MM.1S (cell line): ENCODE measurements at regions not wholly inside any gene's neighbourhood (a gene's known extent, or its start where the extent isn't known, plus 50 kb on each side); places are given as distances from the start of the nearest gene placed in this dataset.

Experiments used
- DNase-seq: peaks from one replicate; pipeline ENCODE4 v3.0.0-alpha.2; 2015
- H2AFZ ChIP-seq: fragments of 300-600 bp; sonication (generic); 2 replicates; pipeline ENCODE4 v1.6.0; 2016; ENCODE audit warnings: antibody characterized with exemption, low read length
- H3F3A ChIP-seq: fragments of 300-600 bp; sonication (generic); 2 replicates; pipeline ENCODE4 v1.6.1; 2016; ENCODE audit warnings: mild to moderate bottlenecking, antibody characterized with exemption, low read length, moderate library complexity, mixed read lengths; ENCODE audit not compliant: insufficient read depth
- H3K27ac ChIP-seq: fragments of 300-600 bp; sonication (generic); 2 replicates; pipeline ENCODE4 v1.5.1; 2016; ENCODE audit warnings: mild to moderate bottlenecking, low read length
- H3K27me3 ChIP-seq: fragments of 300-600 bp; sonication (generic); replicated peaks from 2 replicates; pipeline ENCODE4 v1.6.0; 2016; ENCODE audit warnings: low read length; ENCODE audit not compliant: insufficient read depth
- H3K36me3 ChIP-seq: fragments of 300-600 bp; sonication (generic); replicated peaks from 2 replicates; pipeline ENCODE4 v1.6.1; 2016; ENCODE audit warnings: mild to moderate bottlenecking, low read length, mixed read lengths; ENCODE audit not compliant: insufficient read depth
- H3K4me1 ChIP-seq: fragments of 300-600 bp; sonication (generic); 2 replicates; pipeline ENCODE4 v1.6.1; 2016; ENCODE audit warnings: low read length, mixed read lengths
- H3K4me2 ChIP-seq: fragments of 300-600 bp; sonication (generic); 2 replicates; pipeline ENCODE4 v1.6.0; 2016; ENCODE audit warnings: low read depth, low read length
- H3K4me3 ChIP-seq: fragments of 300-600 bp; sonication (generic); 2 replicates; pipeline ENCODE4 v1.5.1; 2016; ENCODE audit warnings: low read length, mixed read lengths
- H3K79me2 ChIP-seq: fragments of 300-600 bp; sonication (generic); 2 replicates; pipeline ENCODE4 v1.6.1; 2016; ENCODE audit warnings: mixed run types, low read length, mixed read lengths
- H3K9ac ChIP-seq: fragments of 300-600 bp; sonication (generic); 2 replicates; pipeline ENCODE4 v1.6.1; 2016; ENCODE audit warnings: low read length, mixed read lengths
- H3K9me2 ChIP-seq: fragments of 300-600 bp; sonication (generic); replicated peaks from 2 replicates; pipeline ENCODE4 v1.6.1; 2016; ENCODE audit warnings: mild to moderate bottlenecking, low read length, mixed read lengths; ENCODE audit not compliant: insufficient read depth
- H3K9me3 ChIP-seq: fragments of 300-600 bp; sonication (generic); replicated peaks from 2 replicates; pipeline ENCODE4 v1.6.1; 2016; ENCODE audit warnings: mild to moderate bottlenecking, low read length, mixed read lengths; ENCODE audit not compliant: insufficient read depth
- H4K20me1 ChIP-seq: fragments of 300-600 bp; sonication (generic); 2 replicates; pipeline ENCODE4 v1.6.1; 2016; ENCODE audit warnings: mild to moderate bottlenecking, low read length, moderate library complexity, mixed read lengths; ENCODE audit not compliant: insufficient read depth
- EZH2 ChIP-seq: fragments of 300-600 bp; sonication (generic); optimal IDR thresholded peaks from 2 replicates; pipeline ENCODE3; 2017; ENCODE audit warnings: low read depth, mild to moderate bottlenecking, antibody characterized with exemption, low read length, mixed read lengths
- EZH2phosphoT487 ChIP-seq: fragments of 300-600 bp; sonication (generic); IDR thresholded peaks from 2 replicates; pipeline ENCODE4 v1.6.1; 2018; ENCODE audit warnings: antibody characterized with exemption, low read length
- TF ChIP-seq, protein P1 (sequence below): fragments of 300-600 bp; sonication (generic); IDR thresholded peaks from 2 replicates; pipeline ENCODE4 v1.5.1; 2016; ENCODE audit warnings: antibody characterized with exemption, low read length, mixed read lengths

DNA sequence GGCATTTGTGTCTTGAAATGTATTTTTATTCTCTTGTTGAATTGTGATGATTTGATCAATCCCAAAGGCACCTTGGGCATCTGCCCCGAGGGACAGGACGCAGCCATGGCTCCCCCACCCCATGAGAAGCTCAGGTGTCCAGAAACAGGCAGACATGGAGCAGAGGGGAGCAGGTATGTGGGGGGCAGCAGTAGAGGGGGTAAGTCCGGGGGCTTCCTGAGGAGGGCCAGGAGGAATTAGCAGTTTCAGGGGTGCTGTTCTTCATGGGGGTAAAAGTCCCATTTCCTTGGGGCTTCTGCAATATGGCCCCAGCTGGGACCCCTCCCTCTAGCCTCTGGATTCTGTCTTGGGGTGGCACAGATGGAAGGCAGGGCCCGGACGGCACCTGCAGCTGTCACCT, 67.0 kb upstream of the HMX1 start:
- Histone ChIP-seq H3K4me1 (no peaks in the 10 kb centered on the region), H3K9me2 (no peaks in the 10 kb centered on the region), H4K20me1 (no peaks in the 10 kb centered on the region), H2AFZ (no peak overlapping the region), H3F3A (no peaks in the 10 kb centered on the region), H3K27ac (no peak overlapping the region), H3K9ac (no peak overlapping the region), H3K79me2 (no peaks in the 10 kb centered on the region), H3K9me3 (no peaks in the 10 kb centered on the region), H3K4me2 (no peak overlapping the region), H3K36me3 (no peaks in the 10 kb centered on the region), H3K4me3 (no peak overlapping the region), H3K27me3 (peaks cover 8% of the 10 kb centered on the region)
- no peak for DNase-seq
- TF ChIP-seq, protein P1, sequence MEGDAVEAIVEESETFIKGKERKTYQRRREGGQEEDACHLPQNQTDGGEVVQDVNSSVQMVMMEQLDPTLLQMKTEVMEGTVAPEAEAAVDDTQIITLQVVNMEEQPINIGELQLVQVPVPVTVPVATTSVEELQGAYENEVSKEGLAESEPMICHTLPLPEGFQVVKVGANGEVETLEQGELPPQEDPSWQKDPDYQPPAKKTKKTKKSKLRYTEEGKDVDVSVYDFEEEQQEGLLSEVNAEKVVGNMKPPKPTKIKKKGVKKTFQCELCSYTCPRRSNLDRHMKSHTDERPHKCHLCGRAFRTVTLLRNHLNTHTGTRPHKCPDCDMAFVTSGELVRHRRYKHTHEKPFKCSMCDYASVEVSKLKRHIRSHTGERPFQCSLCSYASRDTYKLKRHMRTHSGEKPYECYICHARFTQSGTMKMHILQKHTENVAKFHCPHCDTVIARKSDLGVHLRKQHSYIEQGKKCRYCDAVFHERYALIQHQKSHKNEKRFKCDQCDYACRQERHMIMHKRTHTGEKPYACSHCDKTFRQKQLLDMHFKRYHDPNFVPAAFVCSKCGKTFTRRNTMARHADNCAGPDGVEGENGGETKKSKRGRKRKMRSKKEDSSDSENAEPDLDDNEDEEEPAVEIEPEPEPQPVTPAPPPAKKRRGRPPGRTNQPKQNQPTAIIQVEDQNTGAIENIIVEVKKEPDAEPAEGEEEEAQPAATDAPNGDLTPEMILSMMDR = no peak
- TF ChIP-seq EZH2 (no peak), EZH2phosphoT487 (no peak)

DNA sequence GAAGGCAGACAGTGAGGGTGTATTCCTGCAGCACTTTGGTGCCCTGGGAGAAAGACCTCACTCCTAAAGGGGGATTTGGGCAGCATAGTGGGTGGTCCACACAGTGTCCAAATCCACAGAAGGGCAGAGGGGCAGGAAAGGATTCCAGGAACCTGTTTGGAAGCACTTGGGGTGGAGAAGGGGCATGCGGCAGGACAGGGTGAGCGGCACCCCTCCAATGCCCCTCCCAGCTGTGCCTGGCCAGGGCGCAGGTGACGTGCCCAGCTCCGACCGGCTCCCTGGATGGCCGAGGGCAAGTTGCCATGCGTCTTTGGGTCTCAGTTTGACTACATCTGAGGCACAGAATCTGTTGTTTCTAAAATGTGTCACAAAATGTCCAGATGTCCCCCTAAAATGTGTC, 66.5 kb upstream of the HMX1 start:
- H4K20me1 ChIP-seq = no peaks in the 10 kb centered on the region

DNA sequence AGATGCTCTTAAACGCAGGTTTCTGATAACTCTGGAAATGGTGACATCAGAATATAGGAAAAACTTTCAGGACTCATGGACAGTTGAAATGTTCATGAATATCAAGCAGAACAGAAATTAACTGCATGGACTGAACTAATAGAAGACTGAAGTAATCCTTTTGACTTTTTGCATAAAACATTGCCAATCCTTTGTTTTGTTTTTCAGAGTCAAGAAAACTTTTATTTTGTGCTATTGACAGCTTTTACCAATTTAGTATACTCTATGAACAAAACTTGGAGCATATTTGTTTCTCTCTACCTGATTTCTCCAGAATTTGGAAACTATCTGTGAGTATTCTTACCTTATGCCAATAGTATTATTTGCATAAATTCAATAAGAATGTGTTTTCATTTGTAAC, 61.2 kb upstream of the HMX1 start:
- Histone ChIP-seq H3K4me2 (no peak overlapping the region), H3K4me1 (no peaks in the 10 kb centered on the region), H3K27me3 (peaks cover 8% of the 10 kb centered on the region), H4K20me1 (no peaks in the 10 kb centered on the region), H3F3A (no peaks in the 10 kb centered on the region), H3K4me3 (no peak overlapping the region), H3K36me3 (no peaks in the 10 kb centered on the region), H3K79me2 (no peaks in the 10 kb centered on the region), H3K27ac (no peak overlapping the region), H3K9me2 (no peaks in the 10 kb centered on the region), H2AFZ (no peak overlapping the region), H3K9me3 (no peaks in the 10 kb centered on the region), H3K9ac (no peak overlapping the region)
- no peak for TF ChIP-seq EZH2phosphoT487
- TF ChIP-seq, protein P1 = no peak
- TF ChIP-seq EZH2 = no peak
- DNase-seq = no peak

More for the DNA sequence above, 66.5 kb upstream of the HMX1 start:
- H3K4me3 ChIP-seq = no peak overlapping the region
- H3K4me2 ChIP-seq = no peak overlapping the region
- H3K9me2 ChIP-seq = no peaks in the 10 kb centered on the region
- no peaks in the 10 kb centered on the region for H3K4me1 ChIP-seq
- DNase-seq = no peak
- H3K79me2 ChIP-seq = no peaks in the 10 kb centered on the region
- H3K27ac ChIP-seq = no peak overlapping the region
- H2AFZ ChIP-seq = no peak overlapping the region
- H3K9me3 ChIP-seq = no peaks in the 10 kb centered on the region
- no peak for TF ChIP-seq EZH2
- TF ChIP-seq, protein P1 = no peak
- no peak for TF ChIP-seq EZH2phosphoT487
- peaks cover 8% of the 10 kb centered on the region for H3K27me3 ChIP-seq
- H3F3A ChIP-seq = no peaks in the 10 kb centered on the region
- no peak overlapping the region for H3K9ac ChIP-seq
- no peaks in the 10 kb centered on the region for H3K36me3 ChIP-seq
